Mammary epithelial cell (primary cell): ENCODE measurements at regions not wholly inside any gene's neighbourhood (a gene's known extent, or its start where the extent isn't known, plus 50 kb on each side); places are given as distances from the start of the nearest gene placed in this dataset.

ENCODE experiments used
- CTCF ChIP-seq, 2 donors: IDR thresholded peaks in 1 of 2; conservative IDR thresholded peaks in 1 of 2; 2 replicates each; pipeline ENCODE4 v1.5.1; 2011 to 2012; ENCODE audit warnings: inconsistent platforms in 2 of 2, low read length in 2 of 2, mild to moderate bottlenecking in 2 of 2, control low read depth in 1 of 2, low read depth in 1 of 2; ENCODE audit not compliant: insufficient read depth in 1 of 2; ENCODE audit errors: extremely low read depth in 1 of 2
- EZH2 ChIP-seq: IDR thresholded peaks from 2 replicates; pipeline ENCODE4 v1.6.1; 2012; ENCODE audit warnings: low read length, inconsistent platforms, borderline replicate concordance

- TF ChIP-seq CTCF (conservative IDR thresholded peaks at IDR 0.05 in 1 of 2, IDR thresholded peaks at IDR 0.05 in 1 of 2; ENCODE audit: extremely low read depth in 1 of 2, insufficient read depth in 1 of 2, low read depth in 1 of 2, low read length in 2 of 2) (no peak), EZH2 (no peak)
Observed at GRCh38 chr11:17148536-17148935, 59.2 kb downstream of the PIK3C2A start.
